ENCODE measurements at regions not wholly inside any gene's neighbourhood (a gene's known extent, or its start where the extent isn't known, plus 50 kb on each side); places are given as distances from the start of the nearest gene placed in this dataset.

DNA sequence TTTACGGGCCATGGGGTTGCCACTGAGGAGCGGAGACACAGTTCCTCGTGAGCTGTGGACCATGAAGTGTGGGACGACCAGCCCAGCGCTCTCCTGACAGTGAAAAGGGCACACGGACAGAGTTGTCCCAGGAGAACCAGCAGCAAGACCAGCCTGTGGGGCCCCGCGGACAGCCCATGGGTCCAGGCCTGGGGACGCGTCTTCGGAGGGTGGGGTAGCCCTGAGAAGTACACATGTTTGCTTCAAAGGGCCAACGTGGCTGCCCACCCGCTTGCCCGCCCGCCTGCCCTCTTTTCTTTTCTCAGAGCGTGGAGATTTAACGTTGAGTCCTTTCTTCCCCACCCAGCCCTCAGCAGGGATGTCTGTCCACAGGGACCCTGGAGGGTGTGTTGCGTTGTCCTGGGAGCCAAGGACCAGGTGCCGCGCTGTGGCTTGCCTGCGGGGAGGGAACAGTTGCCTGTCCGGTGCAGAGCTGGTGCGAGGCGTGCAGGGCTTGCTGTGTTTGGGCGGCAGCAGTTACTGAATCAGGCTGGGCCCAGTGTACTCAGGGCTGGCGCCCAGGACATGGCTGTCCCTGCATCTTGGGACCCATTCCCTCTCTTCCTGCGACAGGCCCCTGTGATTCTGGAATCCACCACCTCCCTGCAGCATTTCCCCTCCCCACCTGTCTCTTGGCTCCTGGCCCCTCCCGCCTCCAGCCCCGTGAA is 120.1 kb upstream of the HDAC4 start:
- no peak for DNase-seq (ENCODE audit: low read depth)

- no peak for DNase-seq (ENCODE audit: low read depth)
Measured at GRCh38 chr2:239519921-239520585, 119.2 kb upstream of the HDAC4 start.

DNA sequence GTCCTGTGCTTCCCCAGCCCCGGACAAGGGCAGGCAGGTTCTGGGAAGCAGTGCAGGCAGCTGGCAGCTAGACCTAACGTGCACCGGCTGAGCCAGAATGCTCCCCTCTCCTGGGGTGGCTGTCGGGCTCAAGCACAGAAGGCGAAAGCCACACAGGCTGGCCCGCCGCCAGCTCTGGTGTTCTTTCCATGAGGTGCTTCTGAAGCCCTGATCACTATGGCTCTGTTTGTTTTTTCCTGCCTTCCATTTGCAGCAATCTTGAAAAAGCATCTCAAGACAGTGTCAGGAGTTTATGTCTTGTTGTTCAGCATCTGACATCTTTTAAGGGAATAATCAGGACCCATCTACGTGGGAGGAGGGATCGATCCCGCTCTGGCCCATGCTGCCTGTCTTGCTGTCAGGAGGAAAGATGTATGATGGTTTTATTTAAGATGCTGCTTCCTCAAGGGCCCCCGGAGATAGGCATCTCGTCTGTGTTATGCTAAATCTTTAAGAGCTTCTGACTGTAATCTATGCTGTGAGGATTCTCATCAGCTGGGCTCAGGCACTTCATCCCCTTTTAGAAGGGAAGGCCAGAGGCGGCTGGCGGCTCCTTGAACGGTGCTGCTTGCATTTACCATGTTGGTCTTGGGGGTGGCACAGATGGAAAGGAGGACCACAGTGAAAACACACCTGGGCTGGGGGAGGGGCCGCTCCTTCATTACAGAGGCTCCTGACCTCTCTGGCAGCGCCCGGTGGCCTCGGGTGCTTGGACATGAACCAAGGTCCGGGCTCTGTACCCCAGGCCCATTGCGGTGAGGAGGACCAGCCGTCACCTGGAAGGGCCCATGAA is 118.5 kb upstream of the HDAC4 start:
- no peak for DNase-seq (ENCODE audit: low read depth)

GRCh38 chr2:239518286-239519088 is 117.7 kb upstream of the HDAC4 start:
- DNase-seq (ENCODE audit: low read depth) = no peak

DNA sequence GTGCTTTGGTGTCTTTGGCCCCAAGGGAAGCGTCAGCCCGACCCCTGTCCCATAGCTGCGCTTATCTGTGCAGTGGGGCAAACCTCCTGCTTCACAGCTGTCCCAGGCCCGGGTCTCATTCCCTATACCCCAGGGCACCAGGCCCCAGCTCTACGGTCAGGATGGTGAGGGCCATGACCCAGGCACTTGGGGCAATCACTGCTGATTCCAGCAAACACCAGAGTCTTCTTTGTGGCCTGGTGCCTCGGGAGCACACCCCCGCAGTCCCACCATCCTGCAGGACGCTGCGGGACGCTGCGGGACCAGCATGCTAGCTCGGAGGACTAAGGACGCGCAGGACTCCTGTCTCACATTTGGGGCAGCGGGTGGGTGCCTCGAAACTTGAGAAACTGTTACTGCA is 116.9 kb upstream of the HDAC4 start:
- DNase-seq (ENCODE audit: low read depth) = no peak

GRCh38 chr2:239516954-239517305 is 116.1 kb upstream of the HDAC4 start:
- no peak for DNase-seq (ENCODE audit: low read depth)

DNA sequence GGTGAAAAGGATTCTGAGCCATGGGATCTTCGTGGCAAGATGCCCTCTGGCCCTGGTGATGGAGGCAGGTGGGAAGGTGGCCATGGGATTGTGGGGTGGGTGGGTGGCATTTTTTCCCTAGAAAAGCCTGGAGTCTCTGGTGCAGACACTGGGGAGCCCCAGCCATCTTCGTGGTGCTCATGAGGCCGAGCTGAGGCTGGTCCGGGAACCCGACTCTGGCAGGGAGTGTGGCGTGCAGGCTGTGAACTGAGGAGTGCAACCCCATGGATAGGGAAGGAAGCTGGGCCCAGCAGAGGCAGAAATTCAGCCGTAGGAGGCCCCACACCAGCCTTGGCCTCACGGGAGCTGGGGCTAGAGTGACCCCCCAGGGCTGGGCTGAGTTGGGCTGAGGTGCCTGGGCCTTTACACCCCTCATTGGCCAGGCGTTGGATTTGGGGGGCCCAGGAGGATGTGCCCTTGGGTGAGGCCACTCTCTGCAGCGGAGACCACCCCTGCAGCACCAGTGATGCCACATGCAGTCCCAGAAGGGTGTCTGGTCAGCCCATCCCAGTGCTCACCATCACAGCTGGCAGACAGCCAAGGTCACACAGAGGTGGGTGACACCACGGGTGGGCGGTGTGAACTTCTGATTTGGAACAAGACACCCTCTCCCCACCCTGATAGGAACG is 115.6 kb upstream of the HDAC4 start:
- DNase-seq (ENCODE audit: low read depth) = no peak

DNA sequence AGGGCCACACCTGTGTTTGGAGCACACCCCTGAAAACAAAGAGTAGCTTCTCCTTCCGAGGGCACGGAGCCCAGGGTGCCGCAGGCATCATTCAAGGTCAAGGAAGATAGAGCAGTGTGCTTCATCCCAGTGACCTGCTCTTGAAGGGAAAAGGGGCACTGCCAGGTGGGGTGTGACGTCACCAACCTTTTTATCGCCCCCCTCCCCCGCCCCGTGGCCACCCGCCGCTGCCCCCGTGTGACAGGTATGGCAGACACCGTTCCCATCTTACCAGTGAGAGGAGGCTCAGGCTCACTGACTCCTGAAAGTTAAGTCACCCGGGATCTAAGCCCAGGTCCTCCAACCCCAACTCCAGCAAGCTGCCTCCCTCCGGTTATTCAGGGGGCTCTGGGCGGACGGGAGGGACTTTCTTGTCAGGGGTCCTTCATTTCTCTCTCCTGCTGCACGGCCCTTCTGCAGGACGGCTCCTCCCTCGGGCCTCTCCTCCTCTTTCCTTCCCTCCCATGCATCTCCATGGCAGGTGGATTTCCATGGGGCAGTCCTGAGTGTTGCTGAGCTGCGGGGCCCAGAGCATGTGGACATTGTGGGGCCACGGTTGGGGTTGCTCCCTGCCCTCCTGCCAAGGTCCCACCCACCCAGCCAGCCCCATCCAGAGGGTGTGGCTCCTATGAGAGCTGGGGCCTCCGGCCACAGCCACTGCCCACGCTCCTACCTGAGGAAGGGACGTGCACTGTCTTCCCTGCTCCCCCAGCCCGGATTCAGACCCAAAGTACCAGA is 114.1 kb upstream of the HDAC4 start:
- no peak for DNase-seq (ENCODE audit: low read depth)

GRCh38 chr2:239512054-239512453 is 111.2 kb upstream of the HDAC4 start:
- no peak for DNase-seq (ENCODE audit: low read depth)

GRCh38 chr2:239509373-239510143 is 108.7 kb upstream of the HDAC4 start:
- no peak for DNase-seq (ENCODE audit: low read depth)

DNA sequence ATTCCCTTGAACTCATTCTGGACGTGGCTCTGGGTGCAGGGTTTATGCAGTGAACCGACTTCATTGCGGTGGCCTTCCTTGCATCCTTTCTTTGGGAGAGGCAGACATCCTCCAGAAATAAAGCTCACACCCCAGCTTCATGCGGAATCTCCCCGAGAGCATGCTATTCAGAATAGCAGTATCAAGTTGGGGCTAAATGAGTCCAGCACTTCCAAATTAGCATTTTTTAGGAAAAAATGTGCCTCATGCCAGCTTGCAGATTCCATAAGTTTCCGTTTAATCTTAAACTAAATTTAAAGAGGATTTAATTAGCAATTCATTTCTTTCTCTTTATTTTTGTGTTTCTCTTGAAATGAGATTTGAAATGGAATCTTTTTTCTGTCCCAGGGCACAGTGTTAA is 107.4 kb upstream of the HDAC4 start:
- no peak for DNase-seq (ENCODE audit: low read depth)

GRCh38 chr2:239507576-239508258 is 106.9 kb upstream of the HDAC4 start:
- no peak for DNase-seq (ENCODE audit: low read depth)

DNA sequence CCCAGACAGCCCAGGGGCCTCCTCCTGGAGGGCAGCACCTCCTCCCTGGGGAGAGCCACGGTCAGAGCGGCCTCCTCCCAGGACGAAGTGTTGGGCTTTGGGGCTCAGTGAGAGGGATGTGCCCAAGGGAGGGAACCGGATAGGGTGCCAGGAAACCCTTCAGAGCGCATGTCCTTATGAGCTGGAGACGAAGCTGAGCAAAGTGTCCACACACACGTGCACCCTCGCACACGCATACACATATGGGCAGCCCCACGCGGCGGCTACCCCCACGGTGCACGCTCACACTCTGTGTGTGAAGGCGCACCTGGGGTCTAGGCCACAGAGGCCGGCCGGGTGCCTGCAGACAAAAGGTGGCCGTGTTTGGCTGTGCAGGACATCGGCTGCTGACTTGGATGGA is 106.1 kb upstream of the HDAC4 start:
- no peak for DNase-seq (ENCODE audit: low read depth)

DNA sequence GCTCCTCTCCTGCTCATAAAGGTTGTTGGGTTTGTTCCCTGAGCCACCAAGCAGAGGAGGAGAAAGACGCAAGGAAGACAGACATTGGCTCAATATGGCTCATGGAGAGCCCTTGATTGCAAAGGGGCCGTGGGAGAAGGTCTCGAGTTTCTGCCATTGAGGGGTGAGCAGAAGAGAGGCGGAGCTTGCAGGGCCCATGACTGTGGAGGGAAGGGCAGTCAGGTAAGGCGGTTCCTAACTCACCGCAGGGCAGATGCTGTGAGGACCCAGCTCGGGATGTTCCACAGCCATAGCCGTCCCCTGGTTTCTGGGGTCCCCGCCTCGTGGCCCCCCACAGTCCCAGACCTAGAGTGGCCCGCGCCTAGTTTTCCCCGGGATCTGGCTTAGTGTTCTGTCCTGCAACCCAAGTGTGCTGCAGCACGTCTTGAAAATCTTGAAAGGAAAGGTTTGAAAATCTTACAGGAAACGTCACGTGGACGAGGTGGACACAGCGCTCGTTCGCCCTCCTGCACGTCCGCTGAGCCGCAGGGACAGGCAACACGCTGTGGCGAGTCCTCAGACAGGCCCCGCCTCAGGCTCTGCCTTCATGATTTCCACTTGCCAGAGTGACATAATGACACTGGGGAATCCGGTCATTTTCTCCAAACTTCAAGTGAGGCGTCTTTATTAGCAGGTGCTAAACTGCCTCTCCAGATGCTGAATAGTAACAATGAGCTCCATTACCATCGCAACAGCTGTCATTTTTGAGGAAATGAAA is 105.5 kb upstream of the HDAC4 start:
- DNase-seq (ENCODE audit: low read depth) = no peak

- DNase-seq (ENCODE audit: low read depth) = no peak
Measured at GRCh38 chr2:239504643-239505235, 103.9 kb upstream of the HDAC4 start.

GRCh38 chr2:239502430-239503186 is 101.8 kb upstream of the HDAC4 start:
- no peak for DNase-seq (ENCODE audit: low read depth)
